A673 (cell line): ENCODE measurements at regions not wholly inside any gene's neighbourhood (a gene's known extent, or its start where the extent isn't known, plus 50 kb on each side); places are given as distances from the start of the nearest gene placed in this dataset.

ENCODE experiments used
- BruUV-seq: library from RNA; stranded (reverse); fragments of 400-500 nt; replicated peaks from 2 replicates; lab custom pipeline; 2021; lab: Mats Ljungman, UMichigan
- CTCF ChIA-PET: fragments of 300-600 bp; sonication (Branson Sonifier 250); formaldehyde crosslinking; loops from one replicate; lab custom pipeline; 2022; ENCODE audit warnings: antibody characterized with exemption; lab: Charles Lee
- POLR2A ChIA-PET: fragments of 300-600 bp; sonication (Branson Sonifier 250); formaldehyde crosslinking; loops from one replicate; lab custom pipeline; 2022; ENCODE audit warnings: antibody characterized with exemption; ENCODE audit not compliant: low non-redundant PET; lab: Charles Lee
- DNase-seq: peaks from one replicate; pipeline ENCODE4 v3.0.0-alpha.2; 2015; ENCODE audit warnings: low spot score
- H3K27ac ChIP-seq: fragments of 200-600 bp; sonication (generic); 2 replicates; pipeline ENCODE4 v1.5.1; 2016; ENCODE audit warnings: mixed run types, low read depth, mild to moderate bottlenecking, mixed read lengths, antibody characterized with exemption, low read length; ENCODE audit not compliant: poor library complexity, severe bottlenecking
- H3K27me3 ChIP-seq: fragments of 200-600 bp; sonication (generic); replicated peaks from 2 replicates; pipeline ENCODE4 v1.6.1; 2017; ENCODE audit warnings: mixed run types, low read depth, mild to moderate bottlenecking, mixed read lengths, antibody characterized with exemption, low read length; ENCODE audit not compliant: insufficient read depth, poor library complexity
- H3K36me3 ChIP-seq: fragments of 200-600 bp; sonication (generic); 2 replicates; pipeline ENCODE4 v1.6.1; 2016; ENCODE audit warnings: mixed run types, mild to moderate bottlenecking, mixed read lengths, antibody characterized with exemption, low read length; ENCODE audit not compliant: insufficient read depth, poor library complexity, severe bottlenecking
- H3K4me1 ChIP-seq: fragments of 200-600 bp; sonication (generic); 2 replicates; pipeline ENCODE4 v1.6.1; 2017; ENCODE audit warnings: mixed run types, mild to moderate bottlenecking, mixed read lengths, antibody characterized with exemption, low read length; ENCODE audit not compliant: insufficient read depth, poor library complexity, severe bottlenecking
- H3K4me3 ChIP-seq: fragments of 200-600 bp; sonication (generic); 2 replicates; pipeline ENCODE4 v1.5.1; 2016; ENCODE audit warnings: low read depth, mixed run types, mild to moderate bottlenecking, mixed read lengths, low read length; ENCODE audit not compliant: poor library complexity, severe bottlenecking
- H3K9me3 ChIP-seq: fragments of 200-600 bp; sonication (generic); 2 replicates; pipeline ENCODE4 v1.6.1; 2016; ENCODE audit warnings: mixed run types, low read depth, mild to moderate bottlenecking, mixed read lengths, antibody characterized with exemption, low read length; ENCODE audit not compliant: poor library complexity, severe bottlenecking
- CTCF ChIP-seq: fragments of 300-800, 200-600 bp; sonication (generic); conservative IDR thresholded peaks from 2 replicates; pipeline ENCODE4 v1.5.1; 2017; ENCODE audit warnings: low read depth, mild to moderate bottlenecking, antibody characterized with exemption, low read length, moderate library complexity, mixed read lengths
- EZH2 ChIP-seq: fragments of 200-600 bp; sonication (generic); IDR thresholded peaks from 2 replicates; pipeline ENCODE4 v1.6.1; 2017; ENCODE audit warnings: borderline replicate concordance, low read depth, mild to moderate bottlenecking, mixed read lengths, antibody characterized with exemption, low read length; ENCODE audit not compliant: poor library complexity, severe bottlenecking
- intact Hi-C: fragments of 100-400 bp; cut with micrococcal nuclease; formaldehyde crosslinking; loops from one replicate; pipeline ENCODE4 v1.10.0; 2022; ENCODE audit not compliant: unreplicated experiment

DNA sequence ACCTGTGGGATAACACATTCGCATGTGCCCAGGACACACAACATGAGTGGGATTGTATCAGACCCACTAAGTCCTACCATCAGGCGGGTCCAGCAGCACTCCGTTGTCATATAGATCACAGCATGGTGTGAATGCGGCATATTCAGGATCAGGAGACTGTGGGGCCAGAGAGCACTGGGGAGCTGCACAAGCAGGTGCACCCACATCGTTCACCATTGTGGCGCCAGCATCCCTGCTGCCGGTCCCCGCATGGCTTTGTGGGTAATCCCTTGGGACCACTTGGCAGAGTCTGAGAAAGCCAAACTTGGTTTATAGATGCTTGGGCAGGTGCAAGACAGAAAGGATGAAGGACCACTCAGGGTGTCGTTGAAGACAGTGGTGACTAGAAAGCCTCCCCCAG, 201.6 kb upstream of the B3GAT1 start:
- intact Hi-C loops, result no loop called here

DNA sequence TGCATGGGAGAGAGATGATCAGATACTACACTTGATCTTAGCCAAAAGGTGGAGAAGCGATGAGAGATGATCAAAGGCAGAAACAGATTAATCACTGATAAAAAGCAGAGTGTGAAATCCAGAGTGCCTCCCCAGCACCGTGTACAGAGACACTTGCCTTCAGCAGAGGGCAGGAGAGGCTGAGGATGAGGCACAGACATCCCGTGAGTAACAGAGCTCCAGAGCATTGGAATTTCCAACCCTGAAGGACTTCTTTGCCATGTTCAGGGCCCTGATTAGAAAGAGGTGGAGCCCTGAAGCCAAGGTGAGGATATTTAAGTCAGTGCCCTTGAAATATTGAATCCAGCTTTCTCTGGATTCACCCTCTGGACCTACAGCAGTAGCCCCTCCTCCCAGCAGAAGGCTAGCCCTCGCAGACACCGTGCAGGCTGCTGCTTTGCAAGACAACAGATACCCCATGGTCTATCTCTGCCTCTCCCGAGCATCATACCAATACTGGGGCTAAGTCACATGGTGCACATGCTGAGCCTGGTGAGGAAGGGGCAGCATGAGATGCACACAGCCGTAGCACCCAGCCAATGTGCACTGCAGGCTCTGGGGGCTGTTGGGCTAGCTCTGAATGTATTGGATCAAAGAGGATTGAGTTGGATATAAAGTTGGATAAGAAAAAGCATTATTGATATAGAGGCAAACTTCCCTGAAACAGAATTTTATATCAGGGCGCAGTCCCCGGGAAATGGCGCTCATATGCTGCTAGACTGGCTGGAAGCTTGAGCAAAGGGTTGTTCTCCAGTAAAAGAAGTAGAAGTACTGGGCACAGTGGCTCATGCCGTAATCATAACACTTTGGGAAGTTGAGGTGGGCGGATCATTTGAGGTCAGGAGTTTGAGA, 200.3 kb upstream of the B3GAT1 start:
- H3K9me3 ChIP-seq, result no peaks in the 10 kb centered on the region
- H3K27me3 ChIP-seq, result no peaks in the 10 kb centered on the region
- ChIA-PET CTCF (no interaction called here), POLR2A (no interaction called here)
- no TSS peak for BruUV-seq
- H3K4me1 ChIP-seq, result no peaks in the 10 kb centered on the region
- no peak overlapping the region for H3K4me3 ChIP-seq
- no peaks in the 10 kb centered on the region for H3K36me3 ChIP-seq
- intact Hi-C loops, result no loop called here
- no peak for DNase-seq
- TF ChIP-seq CTCF (no peak), EZH2 (no peak)
- no peak overlapping the region for H3K27ac ChIP-seq

More for the DNA sequence above, 201.6 kb upstream of the B3GAT1 start:
- H3K27me3 ChIP-seq, result no peaks in the 10 kb centered on the region
- H3K36me3 ChIP-seq, result no peaks in the 10 kb centered on the region
- POLR2A ChIA-PET, result no interaction called here
- no peak overlapping the region for H3K4me3 ChIP-seq
- H3K27ac ChIP-seq, result no peak overlapping the region
- no peaks in the 10 kb centered on the region for H3K4me1 ChIP-seq
- no peaks in the 10 kb centered on the region for H3K9me3 ChIP-seq
- TF ChIP-seq EZH2 (no peak), CTCF (no peak)
- DNase-seq, result no peak
- CTCF ChIA-PET, result no interaction called here
- no TSS peak for BruUV-seq

DNA sequence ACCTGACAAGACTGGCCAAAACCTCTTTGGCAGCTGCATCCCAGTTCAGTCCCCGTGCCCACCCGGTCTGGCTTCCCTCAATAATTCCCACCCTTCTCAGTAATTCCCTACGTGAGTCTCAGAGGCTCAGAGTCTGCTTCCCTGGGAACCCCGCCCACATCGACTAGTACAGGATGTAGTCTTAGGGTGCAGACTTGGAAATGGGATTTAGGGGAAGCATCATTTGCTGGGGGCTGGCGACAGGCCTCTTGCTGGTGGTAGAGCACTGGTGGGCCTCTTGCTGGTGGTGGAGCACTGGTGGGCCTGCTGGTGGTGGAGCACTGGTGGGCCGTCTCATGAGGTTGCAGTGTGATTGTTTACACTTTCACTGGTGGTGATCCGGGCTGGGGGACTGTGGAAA, 199.5 kb upstream of the B3GAT1 start:
- no peaks in the 10 kb centered on the region for H3K36me3 ChIP-seq
- H3K4me1 ChIP-seq, result no peaks in the 10 kb centered on the region
- H3K4me3 ChIP-seq, result no peak overlapping the region
- no peaks in the 10 kb centered on the region for H3K9me3 ChIP-seq
- H3K27ac ChIP-seq, result no peak overlapping the region
- DNase-seq, result no peak
- no peaks in the 10 kb centered on the region for H3K27me3 ChIP-seq
- ChIA-PET CTCF (no interaction called here), POLR2A (no interaction called here)
- BruUV-seq, result no TSS peak
- intact Hi-C loops, result no loop called here
- no peak for TF ChIP-seq EZH2
- no peak for TF ChIP-seq CTCF
